H1 (cell line): ENCODE measurements at regions not wholly inside any gene's neighbourhood (a gene's known extent, or its start where the extent isn't known, plus 50 kb on each side); places are given as distances from the start of the nearest gene placed in this dataset.

Source experiments
- CTCF ChIA-PET: fragments of 300-600 bp; sonication (Branson Sonifier 250); formaldehyde crosslinking; loops from one replicate; lab custom pipeline; 2021; ENCODE audit not compliant: partially characterized antibody; lab: Charles Lee
- POLR2A ChIA-PET: fragments of 300-600 bp; sonication (Branson Sonifier 250); formaldehyde crosslinking; loops from one replicate; lab custom pipeline; 2021; ENCODE audit warnings: inconsistent platforms; ENCODE audit not compliant: partially characterized antibody; lab: Charles Lee
- DNase-seq, 2 experiments: peaks; one replicate each; pipeline versions ENCODE4 v3.0.0 to v3.0.0-alpha.2; 2010 to 2022; ENCODE audit warnings: low spot score in 2 of 2, low read depth in 1 of 2, mixed read lengths in 1 of 2
- FAIRE-seq: peaks from 2 replicates; lab custom pipeline; 2011; peaks lifted over from hg19 to GRCh38; lab: Jason Lieb, UNC
- H2AFZ ChIP-seq: 2 replicates; pipeline ENCODE4 v1.8.1; 2012; ENCODE audit warnings: low read length, inconsistent platforms
- H2AK5ac ChIP-seq: 2 replicates; pipeline ENCODE4 v1.6.1; 2013; ENCODE audit warnings: low read depth, low read length
- H2BK120ac ChIP-seq: replicated peaks from 2 replicates; pipeline ENCODE3; 2013; ENCODE audit warnings: low read depth, low read length, inconsistent platforms
- H2BK12ac ChIP-seq: 2 replicates; pipeline ENCODE4 v1.6.1; 2013; ENCODE audit warnings: low read depth, low read length
- H2BK15ac ChIP-seq: 2 replicates; pipeline ENCODE4 v1.6.1; 2013; ENCODE audit warnings: low read length
- H2BK20ac ChIP-seq: 2 replicates; pipeline ENCODE4 v1.6.1; 2013; ENCODE audit warnings: low read length
- H2BK5ac ChIP-seq: 2 replicates; pipeline ENCODE4 v1.6.1; 2013; ENCODE audit warnings: low read depth, low read length
- H3K14ac ChIP-seq: 2 replicates; pipeline ENCODE4 v1.6.1; 2013; ENCODE audit warnings: inconsistent platforms; ENCODE audit not compliant: insufficient read length
- H3K18ac ChIP-seq: 2 replicates; pipeline ENCODE4 v1.6.1; 2013; ENCODE audit warnings: low read length; ENCODE audit errors: extremely low read depth
- H3K23ac ChIP-seq: 2 replicates; pipeline ENCODE4 v1.6.1; 2013; ENCODE audit warnings: inconsistent platforms; ENCODE audit not compliant: insufficient read length
- H3K23me2 ChIP-seq: 2 replicates; pipeline ENCODE4 v1.6.1; 2013; ENCODE audit warnings: low read depth, low read length
- H3K27ac ChIP-seq: 2 replicates; pipeline ENCODE4 v1.6.1; 2011; ENCODE audit warnings: low read depth, low read length, inconsistent platforms
- H3K27me3 ChIP-seq, 4 experiments: replicated peaks in 1 of 4; 1 replicate in 1 of 4; 2 replicates in 3 of 4; pipeline versions ENCODE4 v1.6.1 to v1.8.1; 2011 to 2013; ENCODE audit warnings: low read length in 3 of 4, mild to moderate bottlenecking in 3 of 4, inconsistent platforms in 2 of 4, mixed read lengths in 2 of 4, moderate library complexity in 1 of 4; ENCODE audit not compliant: control insufficient read depth in 3 of 4, insufficient read depth in 3 of 4; ENCODE audit errors: extremely low read depth in 1 of 4
- H3K36me3 ChIP-seq, 4 experiments: 2 replicates each; pipeline versions ENCODE4 v1.6.1 to v1.8.1; 2011 to 2013; ENCODE audit warnings: mild to moderate bottlenecking in 4 of 4, low read length in 3 of 4, moderate library complexity in 2 of 4, control low read depth in 1 of 4, inconsistent platforms in 1 of 4; ENCODE audit not compliant: insufficient read depth in 4 of 4, control insufficient read depth in 2 of 4
- H3K4ac ChIP-seq: replicated peaks from 2 replicates; pipeline ENCODE3; 2013; ENCODE audit warnings: low read length, low read depth, mixed read lengths, inconsistent platforms; ENCODE audit not compliant: insufficient read length
- H3K4me1 ChIP-seq, 4 experiments: replicated peaks in 1 of 4; 1 replicate in 1 of 4; 2 replicates in 3 of 4; pipeline versions ENCODE4 v1.6.1 to v1.8.1; 2011 to 2013; ENCODE audit warnings: low read length in 3 of 4, inconsistent platforms in 2 of 4, mixed read lengths in 1 of 4; ENCODE audit not compliant: insufficient read depth in 4 of 4, control insufficient read depth in 3 of 4
- H3K4me2 ChIP-seq, 2 experiments: 2 replicates each; pipeline versions ENCODE4 v1.6.1 to v1.8.1; 2011 to 2013; ENCODE audit warnings: low read depth in 2 of 2, low read length in 2 of 2, control low read depth in 1 of 2, inconsistent platforms in 1 of 2, mild to moderate bottlenecking in 1 of 2; ENCODE audit not compliant: insufficient read depth in 1 of 2
- H3K4me3 ChIP-seq, 4 experiments: fragments of 200-600, 300-600 bp in 1 of 4; sonication (generic), shearing (Covaris generic), sonication (Bioruptor Twin) in 1 of 4; 2 replicates each; pipeline versions ENCODE4 v1.5.1 to v1.8.1; 2011 to 2016; ENCODE audit warnings: low read length in 4 of 4, low read depth in 3 of 4, control low read depth in 2 of 4, inconsistent platforms in 2 of 4, mild to moderate bottlenecking in 2 of 4, mixed read lengths in 1 of 4, moderate library complexity in 1 of 4; ENCODE audit not compliant: insufficient read depth in 2 of 4; ENCODE audit errors: extremely low read depth in 1 of 4
- H3K56ac ChIP-seq: replicated peaks from 2 replicates; pipeline ENCODE3; 2013; ENCODE audit warnings: low read depth, mild to moderate bottlenecking, mixed read lengths, low read length, inconsistent platforms; ENCODE audit not compliant: insufficient read length
- H3K79me1 ChIP-seq: 2 replicates; pipeline ENCODE4 v1.6.1; 2013; ENCODE audit warnings: low read depth, low read length, control low read depth
- H3K79me2 ChIP-seq, 2 experiments: 2 replicates each; pipeline versions ENCODE4 v1.6.1 to v1.8.1; 2012 to 2013; ENCODE audit warnings: low read length in 2 of 2, mild to moderate bottlenecking in 2 of 2, inconsistent platforms in 1 of 2; ENCODE audit not compliant: insufficient read depth in 2 of 2, control insufficient read depth in 1 of 2
- H3K9ac ChIP-seq, 4 experiments: replicated peaks in 1 of 4; 1 replicate in 1 of 4; 2 replicates in 3 of 4; pipeline versions ENCODE4 v1.6.1 to v1.8.1; 2011 to 2013; ENCODE audit warnings: low read depth in 3 of 4, low read length in 3 of 4, control low read depth in 2 of 4, mild to moderate bottlenecking in 2 of 4, moderate library complexity in 2 of 4, inconsistent platforms in 1 of 4; ENCODE audit errors: extremely low read depth in 1 of 4
- H3K9me3 ChIP-seq, 2 experiments: 2 replicates each; pipeline versions ENCODE4 v1.6.1 to v1.8.1; 2012 to 2013; ENCODE audit warnings: mild to moderate bottlenecking in 2 of 2, moderate library complexity in 2 of 2, control low read depth in 1 of 2, inconsistent platforms in 1 of 2, low read depth in 1 of 2, low read length in 1 of 2, mixed read lengths in 1 of 2; ENCODE audit not compliant: insufficient read depth in 2 of 2
- H4K20me1 ChIP-seq, 2 experiments: replicated peaks in 1 of 2; 2 replicates each; pipeline versions ENCODE3 to v1.8.1; 2011 to 2013; ENCODE audit warnings: inconsistent platforms in 2 of 2, low read length in 2 of 2, mild to moderate bottlenecking in 1 of 2; ENCODE audit not compliant: insufficient read depth in 2 of 2, control insufficient read depth in 1 of 2
- H4K5ac ChIP-seq: 2 replicates; pipeline ENCODE4 v1.6.1; 2013; ENCODE audit warnings: low read length, low read depth, mixed read lengths, inconsistent platforms; ENCODE audit not compliant: insufficient read length
- H4K8ac ChIP-seq: 2 replicates; pipeline ENCODE4 v1.8.0; 2013; ENCODE audit warnings: mild to moderate bottlenecking, moderate library complexity, low read length, inconsistent platforms; ENCODE audit not compliant: insufficient read depth; ENCODE audit errors: extremely low read depth
- H4K91ac ChIP-seq: replicated peaks from 2 replicates; pipeline ENCODE3; 2013; ENCODE audit warnings: low read length, mixed read lengths, inconsistent platforms; ENCODE audit not compliant: insufficient read length
- ASH2L ChIP-seq: fragments of 200-600, 300-600 bp; sonication (generic); IDR thresholded peaks from one replicate; pipeline ENCODE4 v1.7.1; 2017; ENCODE audit warnings: low read length
- GABPA ChIP-seq: IDR thresholded peaks from 2 replicates; pipeline ENCODE4 v1.6.1; 2011; ENCODE audit warnings: mild to moderate bottlenecking, low read length, moderate library complexity, borderline replicate concordance; ENCODE audit not compliant: insufficient read depth
- MAFK ChIP-seq: IDR thresholded peaks from 2 replicates; pipeline ENCODE4 v1.6.1; 2012; ENCODE audit warnings: low read depth, mild to moderate bottlenecking, improper control_type of control experiment, low read length
- PHF8 ChIP-seq: fragments of 200-600 bp; sonication (generic); conservative IDR thresholded peaks from 2 replicates; pipeline ENCODE4 v1.7.1; 2012; ENCODE audit warnings: low read depth, mild to moderate bottlenecking, inconsistent platforms, low read length, moderate library complexity
- POLR2A ChIP-seq, 2 experiments: IDR thresholded peaks; 1 replicate in 1 of 2; 2 replicates in 1 of 2; pipeline ENCODE4 v1.6.1; 2011; ENCODE audit warnings: low read depth in 2 of 2, low read length in 2 of 2, mild to moderate bottlenecking in 2 of 2; ENCODE audit errors: control extremely low read depth in 1 of 2
- RAD21 ChIP-seq, 2 experiments: IDR thresholded peaks in 1 of 2; conservative IDR thresholded peaks in 1 of 2; 2 replicates each; pipeline ENCODE4 v1.6.1; 2011; ENCODE audit warnings: low read depth in 2 of 2, low read length in 2 of 2, improper control_type of control experiment in 1 of 2, inconsistent platforms in 1 of 2, mild to moderate bottlenecking in 1 of 2, moderate library complexity in 1 of 2
- RXRA ChIP-seq: IDR thresholded peaks from 2 replicates; pipeline ENCODE4 v1.6.1; 2011; ENCODE audit warnings: low read depth, mild to moderate bottlenecking, low read length, moderate library complexity; ENCODE audit not compliant: insufficient read depth
- SAP30 ChIP-seq: fragments of 300-600 bp; sonication (generic); IDR thresholded peaks from 2 replicates; pipeline ENCODE4 v1.7.1; 2012; ENCODE audit warnings: low read length, moderate library complexity, mild to moderate bottlenecking, inconsistent platforms; ENCODE audit not compliant: insufficient read depth, insufficient replicate concordance
- SIX5 ChIP-seq: IDR thresholded peaks from 2 replicates; pipeline ENCODE4 v1.6.1; 2011; ENCODE audit warnings: mild to moderate bottlenecking, low read depth, low read length
- SP1 ChIP-seq: IDR thresholded peaks from 2 replicates; pipeline ENCODE4 v1.6.1; 2011; ENCODE audit warnings: low read depth, low read length
- SP4 ChIP-seq: IDR thresholded peaks from 2 replicates; pipeline ENCODE4 v1.6.1; 2012; ENCODE audit warnings: low read length, inconsistent platforms
- WGBS, 2 experiments: shearing (Covaris generic) in 1 of 2; methylation state at CpG; one replicate each; pipeline versions ENCODE4 v1.1.6 to v1.1.7; 2013 to 2015; ENCODE audit warnings: low lambda C conversion rate in 2 of 2, mixed read lengths in 2 of 2, inconsistent platforms in 1 of 2, low coverage in 1 of 2, missing lambda C conversion rate in 1 of 2; ENCODE audit not compliant: insufficient replicate concordance in 2 of 2, insufficient coverage in 1 of 2, insufficient read length in 1 of 2; ENCODE audit errors: extremely low coverage in 1 of 2, missing lambda C conversion rate in 1 of 2; 5-methylcytosine and 5-hydroxymethylcytosine counted together
- TF ChIP-seq, protein P1 (sequence below): IDR thresholded peaks from 2 replicates; pipeline ENCODE4 v1.6.1; 2012; ENCODE audit warnings: low read length, inconsistent platforms
- TF ChIP-seq, protein P2 (sequence below): IDR thresholded peaks from 2 replicates; pipeline ENCODE4 v1.6.1; 2012; ENCODE audit warnings: inconsistent platforms

DNA sequence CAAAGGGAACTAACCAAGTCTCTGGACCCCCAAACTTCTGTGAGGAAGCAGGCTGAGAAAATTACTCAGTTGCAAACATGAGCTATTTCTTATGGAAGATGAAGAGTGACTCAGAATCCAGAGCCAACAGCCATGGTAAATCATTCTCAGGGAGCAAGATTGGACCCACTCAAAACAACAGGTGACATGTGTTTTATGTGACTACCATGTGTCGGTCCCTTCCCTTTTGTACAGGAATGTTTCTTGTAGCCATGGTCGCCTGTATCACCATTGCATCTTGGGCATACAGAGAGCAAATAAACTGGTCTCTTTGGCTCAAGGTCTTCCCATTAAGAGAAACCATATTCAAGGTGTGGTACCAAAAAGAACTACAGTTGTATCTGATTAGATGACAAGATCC is 75.4 kb upstream of the COCH start:
- Histone ChIP-seq H3K36me3 (no peaks in the 10 kb centered on the region), H3K79me1 (no peaks in the 10 kb centered on the region), H3K4me3 (no peak overlapping the region), H2BK15ac (no peak overlapping the region), H2BK12ac (no peak overlapping the region), H4K20me1 (no peaks in the 10 kb centered on the region), H3K14ac (no peak overlapping the region), H3K27ac (no peak overlapping the region), H4K8ac (no peak overlapping the region), H3K79me2 (no peaks in the 10 kb centered on the region), H3K4ac (no peak overlapping the region), H3K23ac (no peak overlapping the region), H3K23me2 (no peaks in the 10 kb centered on the region), H2BK20ac (no peak overlapping the region), H4K5ac (no peak overlapping the region), H3K9me3 (no peaks in the 10 kb centered on the region), H2AK5ac (no peak overlapping the region), H2BK5ac (no peak overlapping the region), H3K9ac (no peak overlapping the region), H3K18ac (no peak overlapping the region), H3K4me1 (no peaks in the 10 kb centered on the region), H3K27me3 (peaks cover 0 to 1% (median 0%) of the 10 kb centered on the region in 4 experiments; a peak in 1 of 7 replicates), H2BK120ac (no peak overlapping the region), H3K4me2 (no peak overlapping the region), H4K91ac (no peak overlapping the region), H2AFZ (no peak overlapping the region), H3K56ac (no peak overlapping the region)
- DNase-seq (no peak), FAIRE-seq (no peak)
- POLR2A ChIA-PET, result no interaction called here
- CTCF ChIA-PET, result no interaction called here
- WGBS, 2 experiments, result 66% methylated on average over 2 of the region's 2 CpGs; no CpG with 5 or more reads in 1 of the 2 experiments
- TF ChIP-seq RAD21 (IDR thresholded peaks at IDR 0.05 in 1 of 2, conservative IDR thresholded peaks at IDR 0.05 in 1 of 2; ENCODE audit: low read depth in 2 of 2, low read length in 2 of 2) (no peak), GABPA (no peak), MAFK (no peak), SAP30 (no peak), ASH2L (no peak), SP1 (no peak), PHF8 (no peak), RXRA (no peak), SIX5 (no peak), POLR2A (IDR thresholded peaks at IDR 0.05; ENCODE audit: control extremely low read depth in 1 of 2, low read depth in 2 of 2, low read length in 2 of 2) (no peak), SP4 (no peak)
- TF ChIP-seq, protein P1, sequence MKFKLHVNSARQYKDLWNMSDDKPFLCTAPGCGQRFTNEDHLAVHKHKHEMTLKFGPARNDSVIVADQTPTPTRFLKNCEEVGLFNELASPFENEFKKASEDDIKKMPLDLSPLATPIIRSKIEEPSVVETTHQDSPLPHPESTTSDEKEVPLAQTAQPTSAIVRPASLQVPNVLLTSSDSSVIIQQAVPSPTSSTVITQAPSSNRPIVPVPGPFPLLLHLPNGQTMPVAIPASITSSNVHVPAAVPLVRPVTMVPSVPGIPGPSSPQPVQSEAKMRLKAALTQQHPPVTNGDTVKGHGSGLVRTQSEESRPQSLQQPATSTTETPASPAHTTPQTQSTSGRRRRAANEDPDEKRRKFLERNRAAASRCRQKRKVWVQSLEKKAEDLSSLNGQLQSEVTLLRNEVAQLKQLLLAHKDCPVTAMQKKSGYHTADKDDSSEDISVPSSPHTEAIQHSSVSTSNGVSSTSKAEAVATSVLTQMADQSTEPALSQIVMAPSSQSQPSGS, result no peak
- TF ChIP-seq, protein P2, sequence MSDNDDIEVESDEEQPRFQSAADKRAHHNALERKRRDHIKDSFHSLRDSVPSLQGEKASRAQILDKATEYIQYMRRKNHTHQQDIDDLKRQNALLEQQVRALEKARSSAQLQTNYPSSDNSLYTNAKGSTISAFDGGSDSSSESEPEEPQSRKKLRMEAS, result no peak
